ENCODE measurements at regions not wholly inside any gene's neighbourhood (a gene's known extent, or its start where the extent isn't known, plus 50 kb on each side); places are given as distances from the start of the nearest gene placed in this dataset.

GRCh38 chr4:43089730-43090129 is 197.2 kb downstream of the GRXCR1 start:
- Histone ChIP-seq H3K27ac (no peak overlapping the region), H3K4me3 (no peak overlapping the region), H3K9me3 (no peaks in the 10 kb centered on the region), H3K4me1 (no peaks in the 10 kb centered on the region), H3K27me3 (no peaks in the 10 kb centered on the region), H3K36me3 (ENCODE audit: low read depth, missing control alignments) (no peaks in the 10 kb centered on the region)
- WGBS, 2 donors: 69 to 78% methylated on average over 2 of the region's 2 CpGs
- no peak for TF ChIP-seq POLR2A (IDR thresholded peaks at IDR 0.05)
- no peak for TF ChIP-seq CTCF (IDR thresholded peaks at IDR 0.05)
- intact Hi-C loops (cut with DNase I; ENCODE audit: low total_unique reads): no loop called here
- DNase-seq: no peak

- Histone ChIP-seq H3K9me3 (no peaks in the 10 kb centered on the region), H3K36me3 (ENCODE audit: low read depth, missing control alignments) (no peaks in the 10 kb centered on the region), H3K4me1 (no peaks in the 10 kb centered on the region), H3K27ac (no peak overlapping the region), H3K27me3 (no peaks in the 10 kb centered on the region), H3K4me3 (no peak overlapping the region)
- 45 to 66% methylated on average over 2 of the region's 2 CpGs for WGBS, 2 donors
- DNase-seq: no peak
- TF ChIP-seq POLR2A (IDR thresholded peaks at IDR 0.05) (no peak), CTCF (IDR thresholded peaks at IDR 0.05) (no peak)
- intact Hi-C loops (cut with DNase I; ENCODE audit: low total_unique reads): no loop called here
Observed at GRCh38 chr4:43103048-43103447, 210.5 kb downstream of the GRXCR1 start.

GRCh38 chr4:43112139-43112538 is 219.6 kb downstream of the GRXCR1 start:
- Histone ChIP-seq H3K27ac (no peak overlapping the region), H3K4me3 (no peak overlapping the region), H3K36me3 (ENCODE audit: low read depth, missing control alignments) (no peaks in the 10 kb centered on the region), H3K9me3 (no peaks in the 10 kb centered on the region), H3K4me1 (no peaks in the 10 kb centered on the region), H3K27me3 (no peaks in the 10 kb centered on the region)
- TF ChIP-seq POLR2A (IDR thresholded peaks at IDR 0.05): no peak
- TF ChIP-seq CTCF (IDR thresholded peaks at IDR 0.05): no peak
- intact Hi-C loops (cut with DNase I; ENCODE audit: low total_unique reads): no loop called here
- whole genome bisulfite sequencing, 2 donors: 92 to 98% methylated on average over 1 of the region's 1 CpG
- DNase-seq: no peak

- Histone ChIP-seq H3K4me1 (no peaks in the 10 kb centered on the region), H3K4me3 (no peak overlapping the region), H3K27me3 (no peaks in the 10 kb centered on the region), H3K36me3 (ENCODE audit: low read depth, missing control alignments) (no peaks in the 10 kb centered on the region), H3K27ac (no peak overlapping the region), H3K9me3 (no peaks in the 10 kb centered on the region)
- no peak for DNase-seq
- WGBS, 2 donors: 69% methylated on average over 2 to 3 of the region's 3 CpGs
- TF ChIP-seq CTCF (IDR thresholded peaks at IDR 0.05): no peak
- TF ChIP-seq POLR2A (IDR thresholded peaks at IDR 0.05): no peak
- intact Hi-C loops (cut with DNase I; ENCODE audit: low total_unique reads): no loop called here
Observed at GRCh38 chr4:43113196-43113595, 220.7 kb downstream of the GRXCR1 start.

- no peaks in the 10 kb centered on the region for H3K36me3 ChIP-seq (ENCODE audit: low read depth, missing control alignments)
- no peaks in the 10 kb centered on the region for H3K27me3 ChIP-seq
- no peak overlapping the region for H3K4me3 ChIP-seq
- H3K9me3 ChIP-seq: no peaks in the 10 kb centered on the region
- TF ChIP-seq CTCF (IDR thresholded peaks at IDR 0.05) (no peak), POLR2A (IDR thresholded peaks at IDR 0.05) (no peak)
- no peak overlapping the region for H3K27ac ChIP-seq
- H3K4me1 ChIP-seq: no peaks in the 10 kb centered on the region
- intact Hi-C loops (cut with DNase I; ENCODE audit: low total_unique reads): no loop called here
- no peak for DNase-seq
Observed at GRCh38 chr4:43126595-43126994, 234.1 kb downstream of the GRXCR1 start.
